ENCODE measurements at regions not wholly inside any gene's neighbourhood (a gene's known extent, or its start where the extent isn't known, plus 50 kb on each side); places are given as distances from the start of the nearest gene placed in this dataset.

DNA sequence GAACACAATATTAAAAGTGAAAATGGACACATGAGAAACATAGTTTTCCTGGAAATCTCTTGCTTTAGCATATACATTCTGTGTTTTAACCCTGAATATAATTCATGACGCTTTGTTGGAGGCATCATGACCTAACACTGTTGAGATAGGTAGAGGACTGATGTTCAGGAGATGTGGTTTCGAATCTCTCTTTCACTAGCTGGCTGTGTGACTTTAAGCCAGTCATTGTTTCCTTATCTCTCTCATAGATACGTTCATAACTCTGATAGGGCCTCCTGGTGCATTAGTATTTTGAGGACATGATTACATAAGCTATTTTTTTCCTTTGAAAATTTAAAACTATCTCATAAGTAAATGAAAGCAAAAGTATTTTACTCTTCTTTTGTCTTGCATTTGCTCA is 179.0 kb upstream of the DTNA start:
- Histone ChIP-seq H4K91ac (replicated peaks; ENCODE audit: insufficient read length, low read length) (no peak overlapping the region), H3K9ac (replicated peaks in 1 of 4; ENCODE audit: extremely low read depth in 1 of 4, low read depth in 3 of 4, low read length in 3 of 4) (no peak overlapping the region), H3K4ac (replicated peaks; ENCODE audit: insufficient read length, low read depth, low read length) (no peak overlapping the region), H3K56ac (replicated peaks; ENCODE audit: insufficient read length, low read depth, low read length) (no peak overlapping the region), H3K79me2 (ENCODE audit: control insufficient read depth in 1 of 2, insufficient read depth in 2 of 2, low read length in 2 of 2) (peaks cover 0 to 14% of the 10 kb centered on the region in 2 experiments; a peak in 2 of 4 replicates), H3K36me3 (ENCODE audit: control insufficient read depth in 2 of 4, insufficient read depth in 4 of 4, low read length in 3 of 4) (no peaks in the 10 kb centered on the region), H2BK20ac (ENCODE audit: low read length) (no peak overlapping the region), H3K4me1 (replicated peaks in 1 of 4; ENCODE audit: control insufficient read depth in 3 of 4, insufficient read depth in 4 of 4, low read length in 3 of 4) (peaks cover 0 to 2% (median 0%) of the 10 kb centered on the region in 4 experiments; a peak in 2 of 7 replicates), H2BK15ac (ENCODE audit: low read length) (no peak overlapping the region), H3K4me2 (ENCODE audit: insufficient read depth in 1 of 2, low read depth in 2 of 2, low read length in 2 of 2) (no peak overlapping the region), H3K79me1 (ENCODE audit: low read depth, low read length) (no peaks in the 10 kb centered on the region; the same call in 1 of the 2 replicates), H3K27ac (ENCODE audit: low read depth, low read length) (no peak overlapping the region), H3K4me3 (ENCODE audit: extremely low read depth in 1 of 4, insufficient read depth in 2 of 4, low read depth in 3 of 4, low read length in 4 of 4) (no peak overlapping the region), H2BK120ac (replicated peaks; ENCODE audit: low read depth, low read length) (no peak overlapping the region), H3K9me3 (ENCODE audit: insufficient read depth in 2 of 2, low read depth in 1 of 2, low read length in 1 of 2) (no peaks in the 10 kb centered on the region), H2AK5ac (ENCODE audit: low read depth, low read length) (no peak overlapping the region), H3K14ac (ENCODE audit: insufficient read length) (no peak overlapping the region), H3K18ac (ENCODE audit: extremely low read depth, low read length) (no peak overlapping the region), H2AFZ (ENCODE audit: low read length) (no peak overlapping the region), H2BK12ac (ENCODE audit: low read depth, low read length) (no peak overlapping the region), H2BK5ac (ENCODE audit: low read depth, low read length) (no peak overlapping the region), H4K5ac (ENCODE audit: insufficient read length, low read depth, low read length) (no peak overlapping the region), H3K23ac (ENCODE audit: insufficient read length) (no peak overlapping the region), H4K8ac (ENCODE audit: extremely low read depth, insufficient read depth, low read length) (no peak overlapping the region), H3K23me2 (ENCODE audit: low read depth, low read length) (no peaks in the 10 kb centered on the region), H3K27me3 (replicated peaks in 1 of 4; ENCODE audit: control insufficient read depth in 3 of 4, extremely low read depth in 1 of 4, insufficient read depth in 3 of 4, low read length in 3 of 4) (no peaks in the 10 kb centered on the region), H4K20me1 (replicated peaks in 1 of 2; ENCODE audit: control insufficient read depth in 1 of 2, insufficient read depth in 2 of 2, low read length in 2 of 2) (no peaks in the 10 kb centered on the region)
- FAIRE-seq = no peak
- no peak for TF ChIP-seq RXRA (IDR thresholded peaks at IDR 0.05; ENCODE audit: insufficient read depth, low read depth, low read length)
- TF ChIP-seq CREB1 (IDR thresholded peaks at IDR 0.05) = no peak
- TF ChIP-seq ZNF274 (IDR thresholded peaks at IDR 0.05; ENCODE audit: borderline replicate concordance, extremely low read depth, low read length) = no peak
- TF ChIP-seq BCL11A (IDR thresholded peaks at IDR 0.05; ENCODE audit: low read depth in 2 of 2, low read length in 2 of 2) = no peak
- 84% methylated on average over 3 of the region's 3 CpGs; no CpG with 5 or more reads in 1 of the 2 experiments for WGBS, 2 experiments (ENCODE audit: extremely low coverage in 1 of 2, insufficient coverage in 1 of 2, insufficient read length in 1 of 2, insufficient replicate concordance in 2 of 2, low coverage in 1 of 2, low lambda C conversion rate in 2 of 2, missing lambda C conversion rate in 1 of 2)
- CTCF ChIA-PET (ENCODE audit: partially characterized antibody) = interaction anchor here (0.9 to 1.7 kb wide), 4 partner anchors 12 to 233 kb away, joined by 3 to 4 read pairs (median 3); no protein-coding TSS in a partner anchor
- DNase-seq (ENCODE audit: low read depth in 1 of 2, low spot score in 2 of 2) = no peak
- POLR2A ChIA-PET (ENCODE audit: partially characterized antibody) = no interaction called here
